ENCODE measurements at regions not wholly inside any gene's neighbourhood (a gene's known extent, or its start where the extent isn't known, plus 50 kb on each side); places are given as distances from the start of the nearest gene placed in this dataset.

- no peak overlapping the region for H2AFZ ChIP-seq (ENCODE audit: low read depth, low read length)
- H3K27ac ChIP-seq (ENCODE audit: low read depth, low read length): no peak overlapping the region
- H3K9me3 Mint-ChIP-seq (ENCODE audit: unreplicated experiment): peaks cover 19% of the 10 kb centered on the region
- no peaks in the 10 kb centered on the region for H3K36me3 Mint-ChIP-seq (ENCODE audit: low read depth, unreplicated experiment)
- H3K4me2 ChIP-seq (ENCODE audit: low read length): no peak overlapping the region
- H3K36me3 ChIP-seq (ENCODE audit: insufficient read depth, low read length): no peaks in the 10 kb centered on the region
- H3K4me1 Mint-ChIP-seq (ENCODE audit: low read depth, unreplicated experiment): no peaks in the 10 kb centered on the region
- no peak for TF ChIP-seq EZH2 (IDR thresholded peaks at IDR 0.05; ENCODE audit: insufficient read depth, low read length)
- no peak for TF ChIP-seq CTCF (IDR thresholded peaks at IDR 0.05; ENCODE audit: insufficient read depth, low read depth, low read length)
- no peak overlapping the region for H3K27ac Mint-ChIP-seq (ENCODE audit: unreplicated experiment)
- no peaks in the 10 kb centered on the region for H3K4me1 ChIP-seq (ENCODE audit: insufficient read depth, low read length)
- H3K9me3 ChIP-seq (ENCODE audit: insufficient read depth, low read depth, low read length): peaks cover 7% of the 10 kb centered on the region
- FAIRE-seq (no peak), DNase-seq (ENCODE audit: low read depth) (no peak)
- peaks cover 37% of the 10 kb centered on the region for H3K27me3 Mint-ChIP-seq (ENCODE audit: low read depth, unreplicated experiment)
- H3K79me2 ChIP-seq (ENCODE audit: insufficient read depth, low read length): no peaks in the 10 kb centered on the region
- no peak overlapping the region for H3K4me3 Mint-ChIP-seq (ENCODE audit: unreplicated experiment)
- no peak overlapping the region for H3K9ac ChIP-seq (ENCODE audit: low read length)
- no peaks in the 10 kb centered on the region for H4K20me1 ChIP-seq (ENCODE audit: insufficient read depth, low read length)
- H3K4me3 ChIP-seq (ENCODE audit: insufficient read depth, low read depth, low read length): no peak overlapping the region
- no peaks in the 10 kb centered on the region for H3K27me3 ChIP-seq (ENCODE audit: insufficient read depth, low read length)
These were observed 68.5 kb upstream of the PRR20G start for GRCh38 chr3:127356381-127356780.

DNA sequence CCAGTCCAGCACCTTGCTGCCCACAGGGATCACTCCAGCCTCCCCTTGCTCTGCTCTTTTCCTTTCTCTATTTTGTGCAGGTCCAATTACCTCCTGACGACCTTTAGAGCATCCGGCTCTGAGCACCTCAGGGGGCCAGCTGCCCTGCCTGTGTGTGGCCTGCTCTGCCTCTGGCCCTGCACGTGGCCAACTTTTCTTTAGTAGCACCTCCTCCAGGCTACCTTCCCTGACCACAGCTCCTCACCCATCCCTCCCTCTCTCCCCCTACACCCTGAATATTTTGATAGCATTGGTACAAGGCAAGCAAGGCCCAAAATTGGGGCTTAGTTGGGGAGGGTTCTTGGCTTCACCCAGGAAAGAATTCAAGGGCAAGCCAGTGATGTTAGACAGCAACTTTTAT is 66.9 kb upstream of the PRR20G start:
- FAIRE-seq: no peak
- TF ChIP-seq CTCF (IDR thresholded peaks at IDR 0.05; ENCODE audit: insufficient read depth, low read depth, low read length): no peak

DNA sequence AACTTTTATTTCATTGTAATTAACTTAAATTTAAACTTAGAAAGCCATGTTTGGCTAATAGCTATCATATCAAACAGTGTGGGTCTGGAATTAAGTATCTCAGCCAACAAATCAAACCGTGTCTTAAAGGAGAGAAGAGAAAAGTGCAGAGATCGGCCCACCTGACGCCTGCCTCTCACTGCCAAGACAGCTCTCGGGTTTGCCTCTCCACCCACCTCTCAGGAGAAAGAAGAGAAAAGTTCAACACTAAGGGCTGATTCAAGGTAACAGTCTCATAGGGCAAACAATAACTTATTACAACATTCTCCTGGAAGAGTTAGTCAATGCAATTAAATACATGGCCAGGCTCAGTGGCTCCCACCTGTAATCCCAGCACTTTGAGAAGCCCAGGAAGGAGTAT is 64.8 kb upstream of the PRR20G start:
- Histone ChIP-seq H3K27me3 (ENCODE audit: insufficient read depth, low read length) (peaks cover 2% of the 10 kb centered on the region), H3K4me3 (ENCODE audit: insufficient read depth, low read depth, low read length) (no peak overlapping the region), H3K9me3 (ENCODE audit: insufficient read depth, low read depth, low read length) (peaks cover 7% of the 10 kb centered on the region), H3K36me3 (ENCODE audit: insufficient read depth, low read length) (no peaks in the 10 kb centered on the region), H3K4me2 (ENCODE audit: low read length) (no peak overlapping the region), H3K9ac (ENCODE audit: low read length) (no peak overlapping the region), H3K79me2 (ENCODE audit: insufficient read depth, low read length) (no peaks in the 10 kb centered on the region), H4K20me1 (ENCODE audit: insufficient read depth, low read length) (no peaks in the 10 kb centered on the region), H3K4me1 (ENCODE audit: insufficient read depth, low read length) (no peaks in the 10 kb centered on the region), H3K27ac (ENCODE audit: low read depth, low read length) (no peak overlapping the region), H2AFZ (ENCODE audit: low read depth, low read length) (no peak overlapping the region)
- DNase-seq (ENCODE audit: low read depth) (no peak), FAIRE-seq (no peak)
- TF ChIP-seq CTCF (IDR thresholded peaks at IDR 0.05; ENCODE audit: insufficient read depth, low read depth, low read length) (no peak), EZH2 (IDR thresholded peaks at IDR 0.05; ENCODE audit: insufficient read depth, low read length) (no peak)
- H3K9me3 Mint-ChIP-seq (ENCODE audit: unreplicated experiment): peaks cover 15% of the 10 kb centered on the region
- H3K27me3 Mint-ChIP-seq (ENCODE audit: low read depth, unreplicated experiment): peaks cover 30% of the 10 kb centered on the region
- no peak overlapping the region for H3K27ac Mint-ChIP-seq (ENCODE audit: unreplicated experiment)
- H3K4me1 Mint-ChIP-seq (ENCODE audit: low read depth, unreplicated experiment): no peaks in the 10 kb centered on the region
- no peak overlapping the region for H3K4me3 Mint-ChIP-seq (ENCODE audit: unreplicated experiment)
- H3K36me3 Mint-ChIP-seq (ENCODE audit: low read depth, unreplicated experiment): no peaks in the 10 kb centered on the region

More for the DNA sequence above, 66.9 kb upstream of the PRR20G start:
- Histone ChIP-seq H3K79me2 (ENCODE audit: insufficient read depth, low read length) (no peaks in the 10 kb centered on the region), H3K9me3 (ENCODE audit: insufficient read depth, low read depth, low read length) (peaks cover 7% of the 10 kb centered on the region), H3K4me1 (ENCODE audit: insufficient read depth, low read length) (no peaks in the 10 kb centered on the region), H3K27ac (ENCODE audit: low read depth, low read length) (no peak overlapping the region), H3K4me3 (ENCODE audit: insufficient read depth, low read depth, low read length) (no peak overlapping the region), H2AFZ (ENCODE audit: low read depth, low read length) (no peak overlapping the region), H3K4me2 (ENCODE audit: low read length) (no peak overlapping the region), H3K27me3 (ENCODE audit: insufficient read depth, low read length) (peaks cover 2% of the 10 kb centered on the region), H3K36me3 (ENCODE audit: insufficient read depth, low read length) (no peaks in the 10 kb centered on the region), H4K20me1 (ENCODE audit: insufficient read depth, low read length) (no peaks in the 10 kb centered on the region), H3K9ac (ENCODE audit: low read length) (no peak overlapping the region)
- H3K9me3 Mint-ChIP-seq (ENCODE audit: unreplicated experiment): peaks cover 15% of the 10 kb centered on the region
- H3K27me3 Mint-ChIP-seq (ENCODE audit: low read depth, unreplicated experiment): peaks cover 38% of the 10 kb centered on the region
- no peak overlapping the region for H3K4me3 Mint-ChIP-seq (ENCODE audit: unreplicated experiment)
- no peaks in the 10 kb centered on the region for H3K36me3 Mint-ChIP-seq (ENCODE audit: low read depth, unreplicated experiment)
- H3K27ac Mint-ChIP-seq (ENCODE audit: unreplicated experiment): no peak overlapping the region
- H3K4me1 Mint-ChIP-seq (ENCODE audit: low read depth, unreplicated experiment): no peaks in the 10 kb centered on the region
- no peak for DNase-seq (ENCODE audit: low read depth)
